K562 (cell line): ENCODE measurements at regions not wholly inside any gene's neighbourhood (a gene's known extent, or its start where the extent isn't known, plus 50 kb on each side); places are given as distances from the start of the nearest gene placed in this dataset.

Source experiments
- ATF2 ChIP-seq: sonication (generic); formaldehyde crosslinking; IDR thresholded peaks from 2 replicates; pipeline ENCODE4 v1.8.1; 2022; ENCODE audit warnings: missing genetic modification reagents
- CREB1 ChIP-seq, 2 experiments: sonication (generic) in 1 of 2; formaldehyde crosslinking in 1 of 2; IDR thresholded peaks; 2 replicates each; pipeline versions ENCODE4 v1.6.1 to v1.8.0; 2012 to 2022; ENCODE audit warnings: inconsistent platforms in 1 of 2, mild to moderate bottlenecking in 1 of 2, missing genetic modification reagents in 1 of 2, moderate library complexity in 1 of 2
- CTCF ChIP-seq, 3 experiments: IDR thresholded peaks in 2 of 3; conservative IDR thresholded peaks in 1 of 3; 2 replicates each; pipeline ENCODE4 v1.5.1; 2011 to 2012; ENCODE audit warnings: low read length in 3 of 3, mild to moderate bottlenecking in 3 of 3, control low read depth in 2 of 3, improper control_type of control experiment in 1 of 3, inconsistent platforms in 1 of 3, low read depth in 1 of 3, mixed read lengths in 1 of 3, moderate library complexity in 1 of 3; ENCODE audit not compliant: insufficient read depth in 2 of 3
- CXXC5 ChIP-seq: fragments of 250-450 bp; sonication (Bioruptor Pico); IDR thresholded peaks from 2 replicates; pipeline ENCODE4 v1.8.0; 2022; ENCODE audit warnings: inconsistent platforms, mild to moderate bottlenecking, moderate library complexity
- EP300 ChIP-seq: IDR thresholded peaks from 2 replicates; pipeline ENCODE4 v1.6.1; 2012; ENCODE audit warnings: low read length, improper control_type of control experiment
- ERF ChIP-seq: fragments of 450-650 bp; formaldehyde crosslinking; IDR thresholded peaks from 2 replicates; pipeline ENCODE4 v1.4.0; 2020; ENCODE audit warnings: mild to moderate bottlenecking, mixed read lengths
- FOXP4 ChIP-seq: sonication (generic); formaldehyde crosslinking; IDR thresholded peaks from 2 replicates; pipeline ENCODE4 v1.8.0; 2022; ENCODE audit warnings: mild to moderate bottlenecking, missing genetic modification reagents, borderline replicate concordance
- POLR2A ChIP-seq: fragments of 450-650 bp; conservative IDR thresholded peaks from 2 replicates; pipeline ENCODE4 v1.6.1; 2016
- SMARCA4 ChIP-seq: fragments of 450-650 bp; IDR thresholded peaks from 2 replicates; pipeline ENCODE4 v1.6.1; 2016
- TSC22D4 ChIP-seq: fragments of 450-650 bp; IDR thresholded peaks from 2 replicates; pipeline ENCODE4 v1.6.1; 2016; ENCODE audit warnings: missing genetic modification characterization, missing biosample characterization, control low read depth
- ZBTB33 ChIP-seq: sonication (generic); formaldehyde crosslinking; IDR thresholded peaks from 2 replicates; pipeline ENCODE4 v1.8.1; 2023; ENCODE audit warnings: mild to moderate bottlenecking, missing genetic modification reagents
- ZFP1 ChIP-seq: fragments of 450-650 bp; formaldehyde crosslinking; IDR thresholded peaks from 2 replicates; pipeline ENCODE4 v1.4.0; 2020; ENCODE audit warnings: mild to moderate bottlenecking, mixed read lengths
- ZNF316 ChIP-seq: fragments of 450-650 bp; IDR thresholded peaks from 2 replicates; pipeline ENCODE4 v1.6.1; 2016

- TF ChIP-seq FOXP4 (CRISPR knock-in tag) (no peak), ATF2 (CRISPR knock-in tag) (no peak), SMARCA4 (no peak), ZFP1 (CRISPR knock-in tag) (no peak), CTCF (IDR thresholded peaks at IDR 0.05 in 2 of 3, conservative IDR thresholded peaks at IDR 0.05 in 1 of 3; ENCODE audit: insufficient read depth in 2 of 3, low read depth in 1 of 3, low read length in 3 of 3) (no peak), TSC22D4 (tag) (no peak), ZNF316 (no peak), POLR2A (no peak), ZBTB33 (no peak), CREB1 (IDR thresholded peaks at IDR 0.05) (no peak), CREB1 (CRISPR knock-in tag; IDR thresholded peaks at IDR 0.05) (no peak), CXXC5 (no peak), EP300 (no peak), ERF (CRISPR knock-in tag) (no peak)
Observed at GRCh38 chr9:71465392-71465791, 302.9 kb downstream of the CEMIP2 start.
